ENCODE measurements at regions not wholly inside any gene's neighbourhood (a gene's known extent, or its start where the extent isn't known, plus 50 kb on each side); places are given as distances from the start of the nearest gene placed in this dataset.

DNA sequence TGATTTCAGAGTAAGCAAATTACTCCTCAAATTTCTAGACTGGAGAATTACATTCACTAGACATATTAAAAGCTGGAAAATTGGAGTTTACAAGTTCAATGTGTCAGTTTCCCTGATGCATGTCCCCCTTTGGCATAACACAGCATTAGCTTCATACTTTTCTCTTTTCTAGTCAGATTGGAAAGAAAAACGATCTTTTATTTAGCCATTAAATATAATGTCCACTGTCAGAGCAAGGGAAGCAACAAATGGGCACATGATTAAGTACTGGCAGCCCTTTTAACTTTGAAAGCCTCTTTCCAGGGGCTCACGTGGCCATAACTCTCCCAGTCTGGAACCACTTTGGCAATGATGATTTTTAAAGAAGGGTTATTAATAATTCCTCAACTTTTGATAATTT is 203.3 kb downstream of the KCNN2 start:
- peaks cover 41% of the 10 kb centered on the region for H3K4me1 Mint-ChIP-seq
- H3K27ac Mint-ChIP-seq = peak overlapping the region; percentile 22
- no peak for DNase-seq (ENCODE audit: low spot score in 2 of 2, unreplicated experiment in 2 of 2)
- no peak overlapping the region for H3K4me3 Mint-ChIP-seq
- TF ChIP-seq, protein P1, sequence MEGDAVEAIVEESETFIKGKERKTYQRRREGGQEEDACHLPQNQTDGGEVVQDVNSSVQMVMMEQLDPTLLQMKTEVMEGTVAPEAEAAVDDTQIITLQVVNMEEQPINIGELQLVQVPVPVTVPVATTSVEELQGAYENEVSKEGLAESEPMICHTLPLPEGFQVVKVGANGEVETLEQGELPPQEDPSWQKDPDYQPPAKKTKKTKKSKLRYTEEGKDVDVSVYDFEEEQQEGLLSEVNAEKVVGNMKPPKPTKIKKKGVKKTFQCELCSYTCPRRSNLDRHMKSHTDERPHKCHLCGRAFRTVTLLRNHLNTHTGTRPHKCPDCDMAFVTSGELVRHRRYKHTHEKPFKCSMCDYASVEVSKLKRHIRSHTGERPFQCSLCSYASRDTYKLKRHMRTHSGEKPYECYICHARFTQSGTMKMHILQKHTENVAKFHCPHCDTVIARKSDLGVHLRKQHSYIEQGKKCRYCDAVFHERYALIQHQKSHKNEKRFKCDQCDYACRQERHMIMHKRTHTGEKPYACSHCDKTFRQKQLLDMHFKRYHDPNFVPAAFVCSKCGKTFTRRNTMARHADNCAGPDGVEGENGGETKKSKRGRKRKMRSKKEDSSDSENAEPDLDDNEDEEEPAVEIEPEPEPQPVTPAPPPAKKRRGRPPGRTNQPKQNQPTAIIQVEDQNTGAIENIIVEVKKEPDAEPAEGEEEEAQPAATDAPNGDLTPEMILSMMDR (IDR thresholded peaks at IDR 0.05; ENCODE audit: unreplicated experiment) = no peak
- peaks cover 21% of the 10 kb centered on the region for H3K36me3 Mint-ChIP-seq
- no peaks in the 10 kb centered on the region for H3K27me3 Mint-ChIP-seq (ENCODE audit: low read depth)
- peaks cover 25% of the 10 kb centered on the region for H3K9me3 Mint-ChIP-seq

DNA sequence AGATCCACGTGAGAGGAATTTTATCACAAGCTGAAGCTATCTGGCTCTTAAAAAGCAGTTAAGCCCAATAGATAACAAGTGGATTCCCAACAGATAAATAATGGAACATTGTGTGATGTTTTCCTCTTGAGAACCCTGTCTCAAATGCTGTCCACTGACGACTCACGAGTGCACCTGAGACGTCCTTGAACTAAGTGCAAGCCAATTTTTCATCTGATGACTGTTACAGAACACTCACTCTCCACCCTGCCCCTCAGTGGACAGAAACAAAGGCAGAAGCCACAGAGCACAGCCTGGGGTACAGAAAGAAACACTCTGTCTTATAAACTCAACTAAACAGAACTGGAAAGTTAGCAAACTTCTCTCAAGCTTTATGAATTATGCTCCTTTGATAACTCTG is 199.5 kb downstream of the KCNN2 start:
- TF ChIP-seq, protein P1 (IDR thresholded peaks at IDR 0.05; ENCODE audit: unreplicated experiment) = no peak
- Mint-ChIP-seq H3K36me3 (peaks cover 4% of the 10 kb centered on the region), H3K27ac (peak overlapping the region; percentile 15), H3K4me1 (peaks cover 44% of the 10 kb centered on the region), H3K4me3 (no peak overlapping the region), H3K9me3 (peaks cover 10% of the 10 kb centered on the region), H3K27me3 (ENCODE audit: low read depth) (no peaks in the 10 kb centered on the region)
- DNase-seq (ENCODE audit: low spot score in 2 of 2, unreplicated experiment in 2 of 2) = no peak

All from mesothelial cell of epicardium (in vitro differentiated cells).